ENCODE measurements at regions not wholly inside any gene's neighbourhood (a gene's known extent, or its start where the extent isn't known, plus 50 kb on each side); places are given as distances from the start of the nearest gene placed in this dataset.

GRCh38 chr4:62627671-62628070, 1427.5 kb downstream of the ADGRL3 start:
- Mint-ChIP-seq H3K4me3 (no peak overlapping the region), H3K36me3 (ENCODE audit: insufficient read depth in 1 of 3, low read depth in 3 of 3) (peaks cover 0 to 7% (median 4%) of the 10 kb centered on the region in 3 experiments; a peak in 4 of 7 replicates), H3K9me3 (peaks cover 5 to 7% of the 10 kb centered on the region in 2 experiments), H3K4me1 (no peaks in the 10 kb centered on the region), H3K27me3 (ENCODE audit: low read depth) (no peaks in the 10 kb centered on the region), H3K27ac (no peak overlapping the region)
- Histone ChIP-seq H3K27ac (ENCODE audit: insufficient read length, low read depth, low read length) (no peak overlapping the region), H3K18ac (ENCODE audit: insufficient read length, low read depth, low read length) (no peak overlapping the region), H3K79me1 (ENCODE audit: insufficient read depth, low read depth, low read length, poor library complexity, severe bottlenecking) (no peaks in the 10 kb centered on the region), H3K23ac (ENCODE audit: insufficient read length, low read depth, low read length) (no peak overlapping the region), H3K56ac (ENCODE audit: insufficient read length, low read depth, low read length) (no peak overlapping the region), H4K8ac (replicated peaks; ENCODE audit: insufficient read length, low read depth, low read length) (no peak overlapping the region), H3K23me2 (ENCODE audit: insufficient read length, low read depth, low read length, poor library complexity, severe bottlenecking) (no peaks in the 10 kb centered on the region), H3K4ac (ENCODE audit: low read depth, low read length) (no peak overlapping the region), H3T11ph (ENCODE audit: low read length) (no peak overlapping the region), H2AFZ (ENCODE audit: low read length) (no peak overlapping the region), H3K4me2 (ENCODE audit: insufficient read depth, insufficient read length, low read length) (no peak overlapping the region), H2BK12ac (ENCODE audit: insufficient read length, low read depth, low read length) (no peak overlapping the region), H2AK5ac (ENCODE audit: insufficient read length, low read length) (no peak overlapping the region), H2BK120ac (ENCODE audit: low read depth, low read length, poor library complexity, severe bottlenecking) (no peak overlapping the region), H2BK20ac (ENCODE audit: low read depth, low read length, poor library complexity, severe bottlenecking) (no peak overlapping the region), H3K79me2 (ENCODE audit: insufficient read depth, low read length) (no peaks in the 10 kb centered on the region), H2BK15ac (ENCODE audit: low read depth, low read length) (no peak overlapping the region), H4K5ac (ENCODE audit: insufficient read length, low read depth, low read length) (no peak overlapping the region), H3K14ac (ENCODE audit: insufficient read depth, low read length) (no peak overlapping the region), H3K9me3 (ENCODE audit: control insufficient read depth, low read depth, low read length) (peaks cover 5% of the 10 kb centered on the region), H4K91ac (ENCODE audit: insufficient read length, low read depth, low read length) (no peak overlapping the region), H4K20me1 (ENCODE audit: control insufficient read depth, insufficient read depth, insufficient read length) (no peaks in the 10 kb centered on the region), H3K9ac (ENCODE audit: extremely low read depth, insufficient read length, low read length) (no peak overlapping the region), H3K27me3 (ENCODE audit: insufficient read depth, low read length) (no peaks in the 10 kb centered on the region), H2BK5ac (ENCODE audit: insufficient read length, low read length) (no peak overlapping the region), H3K4me1 (ENCODE audit: insufficient read depth, low read length) (no peaks in the 10 kb centered on the region)
- WGBS (ENCODE audit: extremely low coverage, insufficient read length, low lambda C conversion rate) = no CpG with 5 or more reads among the region's 2 CpGs
- DNase-seq = no peak
- no peak for TF ChIP-seq CTCF (conservative IDR thresholded peaks at IDR 0.05)

All from H9 (cell line).